GM23338 (cell line): ENCODE measurements at regions not wholly inside any gene's neighbourhood (a gene's known extent, or its start where the extent isn't known, plus 50 kb on each side); places are given as distances from the start of the nearest gene placed in this dataset.

Source experiments
- ATAC-seq: fragments of 200-7000 bp; cut with Tn5 transposase; 3 replicates; pipeline ENCODE4 v1.9.1; 2020
- DNase-seq: peaks from one replicate; pipeline ENCODE4 v3.0.0-alpha.2; 2015; ENCODE audit warnings: low spot score
- H2AFZ ChIP-seq: fragments of 200-600 bp; sonication (generic); 2 replicates; pipeline ENCODE4 v1.8.0; 2016; ENCODE audit warnings: antibody characterized with exemption, mild to moderate bottlenecking, moderate library complexity
- H3F3A ChIP-seq: fragments of 200-600 bp; sonication (generic); replicated peaks from 2 replicates; pipeline ENCODE4 v1.8.0; 2017; ENCODE audit warnings: antibody characterized with exemption, mixed run types, low read depth
- H3K27ac ChIP-seq: fragments of 200-600 bp; sonication (generic); 2 replicates; pipeline ENCODE4 v1.6.1; 2016; ENCODE audit warnings: low read depth
- H3K27me3 ChIP-seq: fragments of 200-600 bp; sonication (generic); 2 replicates; pipeline ENCODE4 v1.8.0; 2016; ENCODE audit warnings: mild to moderate bottlenecking, mixed run types, moderate library complexity; ENCODE audit not compliant: insufficient read depth
- H3K36me3 ChIP-seq: fragments of 200-600 bp; sonication (generic); 2 replicates; pipeline ENCODE4 v1.8.0; 2016; ENCODE audit warnings: mild to moderate bottlenecking; ENCODE audit not compliant: insufficient read depth
- H3K4me1 ChIP-seq: fragments of 200-600 bp; sonication (generic); 2 replicates; pipeline ENCODE4 v1.8.0; 2016; ENCODE audit warnings: mild to moderate bottlenecking, moderate library complexity; ENCODE audit not compliant: insufficient read depth
- H3K4me2 ChIP-seq: fragments of 200-600 bp; sonication (generic); 2 replicates; pipeline ENCODE4 v1.7.1; 2017; ENCODE audit warnings: mixed run types
- H3K4me3 ChIP-seq: fragments of 200-600 bp; sonication (generic); 2 replicates; pipeline ENCODE4 v1.6.1; 2016; ENCODE audit warnings: mixed run types
- H3K79me2 ChIP-seq: fragments of 200-600 bp; sonication (generic); replicated peaks from 2 replicates; pipeline ENCODE4 v1.8.0; 2017; ENCODE audit warnings: mild to moderate bottlenecking; ENCODE audit not compliant: insufficient read depth
- H3K9me2 ChIP-seq: fragments of 200-600 bp; sonication (generic); 2 replicates; pipeline ENCODE4 v1.8.0; 2017; ENCODE audit not compliant: insufficient read depth
- H4K20me1 ChIP-seq: fragments of 200-600 bp; sonication (generic); replicated peaks from 2 replicates; pipeline ENCODE4 v1.8.0; 2017; ENCODE audit warnings: mild to moderate bottlenecking; ENCODE audit not compliant: insufficient read depth
- H3K27ac Mint-ChIP-seq: 2 replicates; pipeline ENCODE4 v1.8.0; 2020; ENCODE audit warnings: inconsistent platforms, mild to moderate bottlenecking, moderate library complexity, mixed read lengths
- H3K27me3 Mint-ChIP-seq: 3 replicates; pipeline ENCODE4 v1.8.0; 2022; ENCODE audit warnings: low read depth, mild to moderate bottlenecking, moderate library complexity, mixed read lengths, inconsistent platforms; ENCODE audit not compliant: insufficient read depth, poor library complexity
- H3K36me3 Mint-ChIP-seq: 3 replicates; pipeline ENCODE4 v1.8.0; 2021; ENCODE audit warnings: low read depth, mild to moderate bottlenecking, inconsistent platforms, moderate library complexity, mixed read lengths
- H3K4me1 Mint-ChIP-seq: 3 replicates; pipeline ENCODE4 v1.8.0; 2020; ENCODE audit warnings: mild to moderate bottlenecking, inconsistent platforms, mixed read lengths
- H3K4me3 Mint-ChIP-seq: 3 replicates; pipeline ENCODE4 v1.8.0; 2021; ENCODE audit warnings: moderate library complexity, mild to moderate bottlenecking, inconsistent platforms, mixed read lengths
- H3K9me3 Mint-ChIP-seq: 3 replicates; pipeline ENCODE4 v1.8.0; 2020; ENCODE audit warnings: moderate library complexity, mild to moderate bottlenecking, inconsistent platforms, mixed read lengths
- CREB1 ChIP-seq: fragments of 250-450 bp; sonication (Bioruptor Pico); IDR thresholded peaks from 2 replicates; pipeline ENCODE4 v1.5.0; 2020; ENCODE audit warnings: low read depth, mild to moderate bottlenecking, moderate library complexity
- CTCF ChIP-seq, 2 experiments: fragments of 200-600 bp in 1 of 2; sonication (generic) in 1 of 2; conservative IDR thresholded peaks; 2 replicates each; pipeline versions ENCODE4 v1.5.1 to v1.6.1; 2016 to 2017; ENCODE audit warnings: antibody characterized with exemption in 2 of 2, low read depth in 2 of 2, mild to moderate bottlenecking in 2 of 2, moderate library complexity in 1 of 2
- ETS1 ChIP-seq: IDR thresholded peaks from 2 replicates; pipeline ENCODE4 v1.6.1; 2016; ENCODE audit warnings: antibody characterized with exemption
- EZH2 ChIP-seq: fragments of 200-600 bp; sonication (generic); IDR thresholded peaks from one replicate; pipeline ENCODE4 v1.8.0; 2017; ENCODE audit warnings: antibody characterized with exemption, mild to moderate bottlenecking, low read depth; ENCODE audit not compliant: unreplicated experiment
- EZH2phosphoT487 ChIP-seq: fragments of 200-600 bp; sonication (generic); IDR thresholded peaks from one replicate; pipeline ENCODE4 v1.8.1; 2018; ENCODE audit warnings: antibody characterized with exemption; ENCODE audit not compliant: unreplicated experiment
- JUNB ChIP-seq: IDR thresholded peaks from one replicate; pipeline ENCODE4 v1.6.1; 2016; ENCODE audit warnings: antibody characterized with exemption; ENCODE audit not compliant: unreplicated experiment
- POLR2AphosphoS5 ChIP-seq: IDR thresholded peaks from 2 replicates; pipeline ENCODE4 v1.6.1; 2016; ENCODE audit warnings: antibody characterized with exemption, low read depth
- STAT1 ChIP-seq: IDR thresholded peaks from one replicate; pipeline ENCODE4 v1.6.1; 2016; ENCODE audit warnings: antibody characterized with exemption; ENCODE audit not compliant: unreplicated experiment
- ZNF114 ChIP-seq: fragments of 250-450 bp; sonication (Bioruptor Pico); IDR thresholded peaks from 2 replicates; pipeline ENCODE4 v1.5.0; 2020; ENCODE audit warnings: mild to moderate bottlenecking, moderate library complexity
- ZNF331 ChIP-seq: fragments of 250-450 bp; sonication (Bioruptor Pico); IDR thresholded peaks from 2 replicates; pipeline ENCODE4 v1.5.0; 2020; ENCODE audit warnings: low read depth, mild to moderate bottlenecking, moderate library complexity
- ZNF462 ChIP-seq: fragments of 250-450 bp; sonication (Bioruptor Pico); IDR thresholded peaks from 2 replicates; pipeline ENCODE4 v1.5.0; 2020; ENCODE audit warnings: mild to moderate bottlenecking, moderate library complexity

DNA sequence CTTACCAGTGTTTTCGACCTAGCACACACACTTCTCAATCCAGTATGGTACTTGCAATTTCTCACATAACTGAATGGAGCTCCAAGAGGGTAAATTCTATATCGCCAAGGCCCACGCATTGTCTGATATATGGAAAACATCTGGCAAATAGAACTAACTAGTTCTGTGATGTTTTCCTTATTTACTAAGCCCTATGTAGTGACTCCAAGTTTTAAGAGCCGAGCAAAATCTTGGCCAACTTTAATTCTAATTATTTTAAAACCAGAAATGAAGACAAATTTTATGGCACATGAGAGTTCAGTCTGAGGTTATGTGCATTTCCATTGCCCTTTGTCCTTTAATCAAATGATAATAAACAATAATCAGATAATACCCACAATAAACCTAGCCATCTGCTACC lies 1119.7 kb upstream of the CNTNAP5 start:
- Histone ChIP-seq H3K4me2 (no peak overlapping the region), H3K9me2 (peaks cover 5% of the 10 kb centered on the region), H2AFZ (no peak overlapping the region), H3K36me3 (no peaks in the 10 kb centered on the region), H3F3A (no peaks in the 10 kb centered on the region), H3K27me3 (no peaks in the 10 kb centered on the region), H3K4me1 (no peaks in the 10 kb centered on the region), H3K4me3 (no peak overlapping the region), H3K27ac (no peak overlapping the region), H3K79me2 (no peaks in the 10 kb centered on the region), H4K20me1 (no peaks in the 10 kb centered on the region)
- H3K4me3 Mint-ChIP-seq = no peak overlapping the region
- no peaks in the 10 kb centered on the region for H3K36me3 Mint-ChIP-seq
- TF ChIP-seq CREB1 (CRISPR knock-in tag) = no peak
- DNase-seq (no peak), ATAC-seq (no peak)
- no peaks in the 10 kb centered on the region for H3K9me3 Mint-ChIP-seq
- H3K4me1 Mint-ChIP-seq = no peaks in the 10 kb centered on the region
- no peak overlapping the region for H3K27ac Mint-ChIP-seq
- no peaks in the 10 kb centered on the region for H3K27me3 Mint-ChIP-seq

GRCh38 chr2:122908159-122908558 lies 1116.9 kb upstream of the CNTNAP5 start:
- Histone ChIP-seq H3K4me2 (no peak overlapping the region), H3K36me3 (no peaks in the 10 kb centered on the region), H3K27ac (no peak overlapping the region), H3K4me3 (no peak overlapping the region), H3K27me3 (no peaks in the 10 kb centered on the region), H3K79me2 (no peaks in the 10 kb centered on the region), H4K20me1 (no peaks in the 10 kb centered on the region), H3K9me2 (peaks cover 5% of the 10 kb centered on the region), H2AFZ (no peak overlapping the region), H3K4me1 (no peaks in the 10 kb centered on the region), H3F3A (no peaks in the 10 kb centered on the region)
- no peak for TF ChIP-seq STAT1
- TF ChIP-seq POLR2AphosphoS5 = no peak
- no peak for TF ChIP-seq EZH2phosphoT487
- no peak for TF ChIP-seq EZH2
- TF ChIP-seq ZNF114 (CRISPR knock-in tag) = no peak
- no peak for TF ChIP-seq ZNF462
- no peak for TF ChIP-seq ETS1
- no peak for TF ChIP-seq CTCF (conservative IDR thresholded peaks at IDR 0.05; ENCODE audit: low read depth in 2 of 2)
- TF ChIP-seq ZNF331 (CRISPR knock-in tag) = no peak
- TF ChIP-seq JUNB = no peak
- Mint-ChIP-seq H3K9me3 (no peaks in the 10 kb centered on the region), H3K36me3 (no peaks in the 10 kb centered on the region), H3K27me3 (no peaks in the 10 kb centered on the region), H3K27ac (no peak overlapping the region), H3K4me1 (no peaks in the 10 kb centered on the region), H3K4me3 (no peak overlapping the region)
- ATAC-seq = no peak
- no peak for DNase-seq
